Peyer's patch (tissue), 4 donors: ENCODE measurements at regions not wholly inside any gene's neighbourhood (a gene's known extent, or its start where the extent isn't known, plus 50 kb on each side); places are given as distances from the start of the nearest gene placed in this dataset.

Source experiments
- POLR2A ChIP-seq, 2 donors: fragments of 450-650 bp; IDR thresholded peaks; one replicate each; pipeline ENCODE4 v1.5.1; 2017; ENCODE audit warnings: antibody characterized with exemption in 2 of 2, mild to moderate bottlenecking in 2 of 2, moderate library complexity in 2 of 2
- TF ChIP-seq, protein P1 (sequence below), 6 experiments: fragments of 450-650 bp in 4 of 6; fragments of 200-600 bp in 2 of 6; sonication (generic) in 1 of 6; IDR thresholded peaks; one replicate each; pipeline ENCODE4 v1.5.1; 2017 to 2019; ENCODE audit warnings: antibody characterized with exemption in 6 of 6, mild to moderate bottlenecking in 3 of 6, moderate library complexity in 1 of 6

DNA sequence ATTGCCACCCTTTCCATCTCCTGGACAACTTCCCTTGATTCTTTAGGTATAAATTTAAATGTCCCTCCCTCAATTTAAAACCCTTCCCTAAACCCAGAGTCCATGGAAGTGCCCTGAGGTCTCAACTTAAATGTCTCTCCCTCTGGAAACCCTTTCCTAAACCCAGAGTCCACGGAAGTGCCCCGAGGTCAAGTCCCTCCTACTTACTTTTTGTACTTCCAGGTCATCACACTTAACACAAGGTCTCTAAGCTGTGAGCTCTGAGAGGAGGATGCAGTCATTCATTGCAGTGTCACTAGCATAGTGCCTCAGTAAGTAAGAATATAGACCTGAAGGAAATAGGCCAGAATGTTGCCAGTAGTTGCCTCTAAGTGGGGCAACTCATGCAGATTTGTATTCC, 78.2 kb upstream of the BNC1 start:
- TF ChIP-seq, protein P1, sequence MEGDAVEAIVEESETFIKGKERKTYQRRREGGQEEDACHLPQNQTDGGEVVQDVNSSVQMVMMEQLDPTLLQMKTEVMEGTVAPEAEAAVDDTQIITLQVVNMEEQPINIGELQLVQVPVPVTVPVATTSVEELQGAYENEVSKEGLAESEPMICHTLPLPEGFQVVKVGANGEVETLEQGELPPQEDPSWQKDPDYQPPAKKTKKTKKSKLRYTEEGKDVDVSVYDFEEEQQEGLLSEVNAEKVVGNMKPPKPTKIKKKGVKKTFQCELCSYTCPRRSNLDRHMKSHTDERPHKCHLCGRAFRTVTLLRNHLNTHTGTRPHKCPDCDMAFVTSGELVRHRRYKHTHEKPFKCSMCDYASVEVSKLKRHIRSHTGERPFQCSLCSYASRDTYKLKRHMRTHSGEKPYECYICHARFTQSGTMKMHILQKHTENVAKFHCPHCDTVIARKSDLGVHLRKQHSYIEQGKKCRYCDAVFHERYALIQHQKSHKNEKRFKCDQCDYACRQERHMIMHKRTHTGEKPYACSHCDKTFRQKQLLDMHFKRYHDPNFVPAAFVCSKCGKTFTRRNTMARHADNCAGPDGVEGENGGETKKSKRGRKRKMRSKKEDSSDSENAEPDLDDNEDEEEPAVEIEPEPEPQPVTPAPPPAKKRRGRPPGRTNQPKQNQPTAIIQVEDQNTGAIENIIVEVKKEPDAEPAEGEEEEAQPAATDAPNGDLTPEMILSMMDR (IDR thresholded peaks at IDR 0.05), result no peak
- no peak for TF ChIP-seq POLR2A (IDR thresholded peaks at IDR 0.05)
